ENCODE measurements at regions not wholly inside any gene's neighbourhood (a gene's known extent, or its start where the extent isn't known, plus 50 kb on each side); places are given as distances from the start of the nearest gene placed in this dataset.

- no peaks in the 10 kb centered on the region for H3K79me2 ChIP-seq (ENCODE audit: insufficient read depth, low read length)
- WGBS (ENCODE audit: low lambda C conversion rate) = 1% methylated on average over 2 of the region's 2 CpGs
- no peak for TF ChIP-seq HCFC1 (IDR thresholded peaks at IDR 0.05; ENCODE audit: low read depth, low read length)
- TF ChIP-seq, protein P1, sequence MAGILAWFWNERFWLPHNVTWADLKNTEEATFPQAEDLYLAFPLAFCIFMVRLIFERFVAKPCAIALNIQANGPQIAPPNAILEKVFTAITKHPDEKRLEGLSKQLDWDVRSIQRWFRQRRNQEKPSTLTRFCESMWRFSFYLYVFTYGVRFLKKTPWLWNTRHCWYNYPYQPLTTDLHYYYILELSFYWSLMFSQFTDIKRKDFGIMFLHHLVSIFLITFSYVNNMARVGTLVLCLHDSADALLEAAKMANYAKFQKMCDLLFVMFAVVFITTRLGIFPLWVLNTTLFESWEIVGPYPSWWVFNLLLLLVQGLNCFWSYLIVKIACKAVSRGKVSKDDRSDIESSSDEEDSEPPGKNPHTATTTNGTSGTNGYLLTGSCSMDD (CRISPR knock-in tag; IDR thresholded peaks at IDR 0.05) = no peak
- TF ChIP-seq SP1 (IDR thresholded peaks at IDR 0.05) = no peak
- TF ChIP-seq SP1 (CRISPR knock-in tag; IDR thresholded peaks at IDR 0.05) = no peak
- no peak for TF ChIP-seq ZNF709 (CRISPR knock-in tag; IDR thresholded peaks at IDR 0.05)
- TF ChIP-seq KLF9 (CRISPR knock-in tag; IDR thresholded peaks at IDR 0.05; ENCODE audit: low read depth) = no peak
- no peak for TF ChIP-seq KLF6 (CRISPR knock-in tag; IDR thresholded peaks at IDR 0.05)
- TF ChIP-seq E2F2 (CRISPR knock-in tag; IDR thresholded peaks at IDR 0.05; ENCODE audit: borderline replicate concordance) = no peak
- no peak for TF ChIP-seq ZBTB14 (CRISPR knock-in tag; IDR thresholded peaks at IDR 0.05)
- TF ChIP-seq ZNF326 (CRISPR knock-in tag; IDR thresholded peaks at IDR 0.05; ENCODE audit: borderline replicate concordance) = no peak
- no peak for TF ChIP-seq TRIM24 (CRISPR knock-in tag; IDR thresholded peaks at IDR 0.05)
- no peak for TF ChIP-seq MEF2D (CRISPR knock-in tag; IDR thresholded peaks at IDR 0.05)
- TF ChIP-seq ZSCAN30 (CRISPR knock-in tag; IDR thresholded peaks at IDR 0.05) = no peak
- no peak for TF ChIP-seq HIVEP1 (CRISPR knock-in tag; IDR thresholded peaks at IDR 0.05)
- TF ChIP-seq ZNF12 (CRISPR knock-in tag; IDR thresholded peaks at IDR 0.05) = no peak
- no peak for TF ChIP-seq STAG1 (CRISPR knock-in tag; IDR thresholded peaks at IDR 0.05)
- TF ChIP-seq ZNF362 (CRISPR knock-in tag; IDR thresholded peaks at IDR 0.05; ENCODE audit: borderline replicate concordance) = no peak
- no peak for TF ChIP-seq ZNF350 (CRISPR knock-in tag; IDR thresholded peaks at IDR 0.05; ENCODE audit: borderline replicate concordance, low read depth)
- TF ChIP-seq SYNCRIP (IDR thresholded peaks at IDR 0.05; ENCODE audit: insufficient read depth, low read depth, low read length) = no peak
- ATAC-seq (no peak), FAIRE-seq (no peak), DNase-seq (ENCODE audit: low spot score) (no peak)
- no peak overlapping the region for H3K9ac ChIP-seq (ENCODE audit: insufficient read depth, low read depth, low read length)
- no peaks in the 10 kb centered on the region for H3K4me1 ChIP-seq (ENCODE audit: insufficient read depth, low read length)
- no peaks in the 10 kb centered on the region for H3K27me3 ChIP-seq (ENCODE audit: control insufficient read depth in 1 of 2, insufficient read depth in 2 of 2, low read length in 2 of 2)
- H3K27ac ChIP-seq (ENCODE audit: extremely low read length, insufficient read depth, low read length) = no peak overlapping the region
- H3K4me3 ChIP-seq (replicated peaks in 1 of 3; ENCODE audit: insufficient read depth in 1 of 3, low read depth in 2 of 3, low read length in 3 of 3) = no peak overlapping the region
- ChIA-PET CTCF (ENCODE audit: low intra/inter-chr PET ratio, low total read pairs) (no interaction called here), POLR2A (no interaction called here)
- no peaks in the 10 kb centered on the region for H4K20me1 ChIP-seq (ENCODE audit: insufficient read depth, low read length)
- in situ Hi-C loops (cut with HindIII; ENCODE audit: extremely low pct_ligation_motif_present, low pct_unique_long_range_greater_than_20kb) (no loop called here), intact Hi-C loops (cut with micrococcal nuclease; ENCODE audit: unreplicated experiment) (no loop called here)
- BruUV-seq (replicated peaks) = no TSS peak
- no peak overlapping the region for H3K4me2 ChIP-seq (ENCODE audit: low read depth, low read length)
- H2AFZ ChIP-seq (ENCODE audit: low read length) = no peak overlapping the region
- peaks cover 78% of the 10 kb centered on the region for H3K9me3 ChIP-seq (ENCODE audit: low read length)
- no peaks in the 10 kb centered on the region for H3K36me3 ChIP-seq (replicated peaks in 1 of 2; ENCODE audit: control insufficient read depth in 1 of 2, insufficient read depth in 2 of 2, low read length in 2 of 2)
Measured at GRCh38 chr9:80399606-80400005, 827.8 kb downstream of the TLE4 start.
